ENCODE measurements at regions not wholly inside any gene's neighbourhood (a gene's known extent, or its start where the extent isn't known, plus 50 kb on each side); places are given as distances from the start of the nearest gene placed in this dataset.

DNA sequence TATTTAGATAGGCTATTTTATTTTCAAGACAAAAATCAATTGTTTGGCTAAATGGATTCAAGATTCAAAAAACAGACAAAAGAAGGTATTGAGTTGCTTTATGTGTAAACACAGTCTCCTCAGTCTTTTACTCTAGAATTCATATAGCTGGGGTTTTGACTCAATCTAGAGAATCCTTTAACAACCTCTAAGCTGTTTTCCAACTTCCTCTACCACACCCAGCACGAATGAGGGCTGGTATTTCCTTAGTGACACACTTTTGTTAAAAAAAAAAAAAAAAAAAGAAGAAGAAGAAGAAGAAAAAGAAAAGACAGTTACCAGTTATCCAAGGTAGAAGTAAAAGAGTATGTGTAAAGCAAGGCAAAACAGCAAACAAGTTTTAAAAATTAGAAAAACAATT, 732.8 kb upstream of the GOLIM4 start:
- TF ChIP-seq, protein P1, sequence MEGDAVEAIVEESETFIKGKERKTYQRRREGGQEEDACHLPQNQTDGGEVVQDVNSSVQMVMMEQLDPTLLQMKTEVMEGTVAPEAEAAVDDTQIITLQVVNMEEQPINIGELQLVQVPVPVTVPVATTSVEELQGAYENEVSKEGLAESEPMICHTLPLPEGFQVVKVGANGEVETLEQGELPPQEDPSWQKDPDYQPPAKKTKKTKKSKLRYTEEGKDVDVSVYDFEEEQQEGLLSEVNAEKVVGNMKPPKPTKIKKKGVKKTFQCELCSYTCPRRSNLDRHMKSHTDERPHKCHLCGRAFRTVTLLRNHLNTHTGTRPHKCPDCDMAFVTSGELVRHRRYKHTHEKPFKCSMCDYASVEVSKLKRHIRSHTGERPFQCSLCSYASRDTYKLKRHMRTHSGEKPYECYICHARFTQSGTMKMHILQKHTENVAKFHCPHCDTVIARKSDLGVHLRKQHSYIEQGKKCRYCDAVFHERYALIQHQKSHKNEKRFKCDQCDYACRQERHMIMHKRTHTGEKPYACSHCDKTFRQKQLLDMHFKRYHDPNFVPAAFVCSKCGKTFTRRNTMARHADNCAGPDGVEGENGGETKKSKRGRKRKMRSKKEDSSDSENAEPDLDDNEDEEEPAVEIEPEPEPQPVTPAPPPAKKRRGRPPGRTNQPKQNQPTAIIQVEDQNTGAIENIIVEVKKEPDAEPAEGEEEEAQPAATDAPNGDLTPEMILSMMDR (IDR thresholded peaks at IDR 0.05; ENCODE audit: insufficient read depth, low read depth, low read length), result no peak
- no peak overlapping the region for H3K4me3 ChIP-seq (ENCODE audit: low read depth, low read length)
- DNase-seq (ENCODE audit: low read depth), result no peak

DNA sequence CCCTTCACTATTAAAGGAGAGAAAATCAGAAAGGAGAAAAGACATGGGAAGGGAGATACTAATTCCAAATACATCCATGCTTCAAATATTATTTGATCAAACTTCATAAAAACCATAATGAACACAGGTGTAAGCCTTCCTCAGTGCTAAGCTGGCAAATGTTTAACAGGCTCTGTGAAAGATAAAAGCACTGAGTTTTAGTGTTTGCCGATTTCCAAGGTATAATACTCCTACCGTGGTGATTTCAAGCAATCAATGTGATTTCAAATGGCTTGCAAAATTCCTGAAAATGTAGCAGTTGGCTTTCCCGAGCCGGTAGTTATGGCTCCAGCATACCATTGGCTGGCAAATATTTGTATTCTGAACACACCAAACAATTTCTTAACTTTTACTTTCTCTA, 732.3 kb upstream of the GOLIM4 start:
- H3K4me3 ChIP-seq (ENCODE audit: low read depth, low read length), result no peak overlapping the region
- TF ChIP-seq, protein P1 (IDR thresholded peaks at IDR 0.05; ENCODE audit: insufficient read depth, low read depth, low read length), result no peak
- DNase-seq (ENCODE audit: low read depth), result no peak

DNA sequence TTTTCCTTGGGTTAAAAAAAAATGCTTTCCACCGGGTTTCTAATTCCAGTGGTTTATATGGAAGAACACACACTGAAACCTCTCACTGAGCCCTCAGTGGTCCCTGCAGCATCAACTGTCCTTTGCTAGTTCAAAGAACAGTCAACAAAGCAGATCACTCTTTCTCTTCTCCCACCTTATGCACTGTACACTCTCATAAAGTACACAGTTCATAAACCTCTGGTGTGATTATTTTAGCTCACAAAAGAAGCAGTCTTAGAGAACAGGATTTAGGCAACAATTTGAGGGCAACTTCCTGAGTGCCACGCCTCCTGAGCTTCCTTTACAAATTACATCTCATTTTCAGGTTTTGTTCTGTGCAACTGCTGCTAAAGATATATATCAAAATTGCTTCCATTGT, 728.4 kb upstream of the GOLIM4 start:
- no peak overlapping the region for H3K4me3 ChIP-seq (ENCODE audit: low read depth, low read length)
- TF ChIP-seq, protein P1 (IDR thresholded peaks at IDR 0.05; ENCODE audit: insufficient read depth, low read depth, low read length), result no peak
- DNase-seq (ENCODE audit: low read depth), result no peak

DNA sequence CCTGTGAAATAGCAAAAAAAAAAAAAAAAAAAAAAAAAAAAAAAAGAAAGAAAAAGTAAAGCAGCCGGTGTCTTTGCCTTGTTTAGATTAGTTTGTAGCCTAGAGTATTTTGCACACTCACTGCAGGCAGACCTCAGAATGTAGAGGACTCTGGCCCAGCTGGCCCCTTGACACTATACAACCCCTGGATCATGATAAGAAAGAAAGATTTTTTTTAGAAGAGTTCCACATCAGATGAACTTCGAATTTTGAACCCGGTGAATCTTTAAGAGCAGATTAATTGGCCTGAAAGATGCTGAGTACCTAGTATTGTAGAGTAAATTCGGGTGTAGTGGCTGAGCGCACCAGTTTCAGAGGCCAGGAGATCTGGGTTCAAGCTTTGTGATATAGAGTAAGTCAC, 727.7 kb upstream of the GOLIM4 start:
- DNase-seq (ENCODE audit: low read depth), result no peak
- TF ChIP-seq, protein P1 (IDR thresholded peaks at IDR 0.05; ENCODE audit: insufficient read depth, low read depth, low read length), result no peak
- no peak overlapping the region for H3K4me3 ChIP-seq (ENCODE audit: low read depth, low read length)

GRCh38 chr3:168820810-168821415, 725.2 kb upstream of the GOLIM4 start:
- no peak overlapping the region for H3K4me3 ChIP-seq (ENCODE audit: low read depth, low read length)
- TF ChIP-seq, protein P1 (IDR thresholded peaks at IDR 0.05; ENCODE audit: insufficient read depth, low read depth, low read length), result no peak
- no peak for DNase-seq (ENCODE audit: low read depth)

- no peak overlapping the region for H3K4me3 ChIP-seq (ENCODE audit: low read depth, low read length)
- TF ChIP-seq, protein P1 (IDR thresholded peaks at IDR 0.05; ENCODE audit: insufficient read depth, low read depth, low read length), result no peak
- no peak for DNase-seq (ENCODE audit: low read depth)
Observed at GRCh38 chr3:168817177-168817576, 721.5 kb upstream of the GOLIM4 start.

DNA sequence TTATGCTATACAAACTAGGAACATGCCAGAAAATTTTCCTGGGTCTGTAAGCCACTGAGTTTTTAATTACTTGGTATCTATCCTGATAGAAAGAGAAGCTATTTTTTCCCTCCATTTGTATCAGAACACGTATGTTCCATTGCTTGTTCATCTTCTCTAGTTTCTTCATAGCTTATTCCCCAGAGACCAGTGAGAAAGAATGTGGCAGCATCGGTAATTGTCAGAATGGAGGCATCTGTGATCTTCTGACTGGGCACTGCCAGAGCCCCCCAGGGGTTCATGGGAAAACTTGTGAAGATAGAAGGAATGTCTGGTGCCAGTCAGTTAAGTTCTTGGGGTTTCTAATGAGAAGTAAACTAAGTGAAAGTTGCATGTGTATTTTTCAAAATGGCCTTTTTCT, 720.2 kb upstream of the GOLIM4 start:
- DNase-seq (ENCODE audit: low read depth), result no peak
- TF ChIP-seq, protein P1 (IDR thresholded peaks at IDR 0.05; ENCODE audit: insufficient read depth, low read depth, low read length), result no peak
- H3K4me3 ChIP-seq (ENCODE audit: low read depth, low read length), result no peak overlapping the region

Measured in fibroblast of villous mesenchyme (primary cell).